ENCODE measurements at regions not wholly inside any gene's neighbourhood (a gene's known extent, or its start where the extent isn't known, plus 50 kb on each side); places are given as distances from the start of the nearest gene placed in this dataset.

- DNase-seq: no peak
These were observed 279.0 kb upstream of the ZFHX3 start for GRCh38 chr16:73326770-73327470.

- DNase-seq: no peak
These were observed 278.3 kb upstream of the ZFHX3 start for GRCh38 chr16:73326221-73326620.

GRCh38 chr16:73323880-73324279, 276.0 kb upstream of the ZFHX3 start:
- DNase-seq: no peak

- no peak for DNase-seq
These were observed 274.9 kb upstream of the ZFHX3 start for GRCh38 chr16:73322856-73323255.

- no peak for DNase-seq
These were observed 273.9 kb upstream of the ZFHX3 start for GRCh38 chr16:73321853-73322252.

GRCh38 chr16:73319737-73320136, 271.8 kb upstream of the ZFHX3 start:
- peak; percentile 91 for DNase-seq

GRCh38 chr16:73319261-73319660, 271.3 kb upstream of the ZFHX3 start:
- no peak for DNase-seq

GRCh38 chr16:73317321-73317857, 269.5 kb upstream of the ZFHX3 start:
- no peak for DNase-seq

GRCh38 chr16:73315645-73316044, 267.7 kb upstream of the ZFHX3 start:
- DNase-seq: no peak

- no peak for DNase-seq
These were observed 266.0 kb upstream of the ZFHX3 start for GRCh38 chr16:73313950-73314349.

GRCh38 chr16:73311857-73312723, 264.2 kb upstream of the ZFHX3 start:
- DNase-seq: no peak

GRCh38 chr16:73308771-73309170, 260.8 kb upstream of the ZFHX3 start:
- no peak for DNase-seq

GRCh38 chr16:73306901-73307413, 259.0 kb upstream of the ZFHX3 start:
- DNase-seq: no peak

GRCh38 chr16:73304008-73304774, 256.3 kb upstream of the ZFHX3 start:
- no peak for DNase-seq

GRCh38 chr16:73302942-73303341, 255.0 kb upstream of the ZFHX3 start:
- DNase-seq: no peak

GRCh38 chr16:73301984-73302383, 254.1 kb upstream of the ZFHX3 start:
- no peak for DNase-seq

- no peak for DNase-seq
These were observed 251.4 kb upstream of the ZFHX3 start for GRCh38 chr16:73299346-73299745.

GRCh38 chr16:73298562-73298961, 250.6 kb upstream of the ZFHX3 start:
- no peak for DNase-seq

- no peak for DNase-seq
These were observed 242.3 kb upstream of the ZFHX3 start for GRCh38 chr16:73290258-73290657.

- DNase-seq: no peak
These were observed 241.3 kb upstream of the ZFHX3 start for GRCh38 chr16:73289232-73289631.

GRCh38 chr16:73288520-73288919, 240.6 kb upstream of the ZFHX3 start:
- DNase-seq: no peak

GRCh38 chr16:73287859-73288405, 240.0 kb upstream of the ZFHX3 start:
- DNase-seq: no peak
